K562 (cell line): ENCODE measurements at regions not wholly inside any gene's neighbourhood (a gene's known extent, or its start where the extent isn't known, plus 50 kb on each side); places are given as distances from the start of the nearest gene placed in this dataset.

ENCODE experiments used
- ATAC-seq: fragments of 200-7000 bp; cut with Tn5 transposase; 3 replicates; pipeline ENCODE4 v1.9.1; 2020; ENCODE audit warnings: moderate library complexity
- BruUV-seq: library from RNA; stranded (reverse); fragments of 400-500 nt; replicated peaks from 2 replicates; lab custom pipeline; 2021; lab: Mats Ljungman, UMichigan
- CTCF ChIA-PET: fragments of 300-600 bp; formaldehyde crosslinking; extraction: SDS; loops from one replicate; lab custom pipeline; 2021; ENCODE audit warnings: low intra/inter-chr PET ratio; lab: Yijun Ruan, JAX
- POLR2A ChIA-PET: fragments of 300-600, 350-650 bp; sonication (Branson Sonifier 250); formaldehyde crosslinking; extraction: SDS; loops from one replicate; lab custom pipeline; 2021; ENCODE audit warnings: antibody characterized with exemption, inconsistent platforms; lab: Yijun Ruan, JAX
- DNase-seq, 4 experiments: peaks; one replicate each; pipeline versions ENCODE4 v3.0.0 to v3.0.0-alpha.2; 2011 to 2018; ENCODE audit warnings: low spot score in 3 of 4, mixed read lengths in 3 of 4; ENCODE audit errors: extremely low read depth in 1 of 4
- FAIRE-seq: peaks from 2 replicates; lab custom pipeline; 2011; peaks lifted over from hg19 to GRCh38; lab: Jason Lieb, UNC
- H2AFZ ChIP-seq: 2 replicates; pipeline ENCODE4 v1.6.0; 2011; ENCODE audit warnings: low read depth, low read length, control low read depth, inconsistent platforms
- H3K27ac ChIP-seq: fragments of 200-600 bp; 3 replicates; pipeline ENCODE4 v1.8.0; 2011; ENCODE audit warnings: low read depth, mild to moderate bottlenecking, control low read depth, inconsistent platforms, low read length, moderate library complexity, mixed read lengths; ENCODE audit errors: extremely low read depth
- H3K27me3 ChIP-seq, 2 experiments: fragments of 300-600 bp in 1 of 2; 2 replicates in 1 of 2; 3 replicates in 1 of 2; pipeline versions ENCODE4 v1.6.0 to v1.8.0; 2011; ENCODE audit warnings: inconsistent platforms in 2 of 2, low read length in 2 of 2, mild to moderate bottlenecking in 1 of 2, mixed read lengths in 1 of 2, moderate library complexity in 1 of 2; ENCODE audit not compliant: control insufficient read depth in 2 of 2, insufficient read depth in 2 of 2
- H3K36me3 ChIP-seq: fragments of 300-600 bp; 3 replicates; pipeline ENCODE4 v1.8.0; 2011; ENCODE audit warnings: mild to moderate bottlenecking, low read length, inconsistent platforms; ENCODE audit not compliant: control insufficient read depth, insufficient read depth
- H3K4me1 ChIP-seq, 2 experiments: fragments of 200-600 bp in 1 of 2; replicated peaks in 1 of 2; 2 replicates in 1 of 2; 3 replicates in 1 of 2; pipeline versions ENCODE4 v1.5.1 to v1.8.0; 2011; ENCODE audit warnings: inconsistent platforms in 2 of 2, low read length in 2 of 2, mild to moderate bottlenecking in 1 of 2, mixed read lengths in 1 of 2, moderate library complexity in 1 of 2; ENCODE audit not compliant: control insufficient read depth in 2 of 2, insufficient read depth in 2 of 2
- H3K4me2 ChIP-seq: 2 replicates; pipeline ENCODE4 v1.6.1; 2011; ENCODE audit warnings: low read length, control low read depth, inconsistent platforms, mixed read lengths; ENCODE audit not compliant: insufficient read depth
- H3K4me3 ChIP-seq: fragments of 200-600 bp; sonication (generic), shearing (Covaris generic); 2 replicates; pipeline ENCODE4 v1.5.1; 2016; ENCODE audit warnings: control low read depth, inconsistent platforms
- H3K79me2 ChIP-seq: fragments of 200-600 bp; 3 replicates; pipeline ENCODE4 v1.8.0; 2011; ENCODE audit warnings: low read length, inconsistent platforms; ENCODE audit not compliant: control insufficient read depth, insufficient read depth
- H3K9ac ChIP-seq, 2 experiments: 2 replicates each; pipeline versions ENCODE4 v1.6.0 to v1.6.1; 2011; ENCODE audit warnings: low read depth in 2 of 2, low read length in 2 of 2, control low read depth in 1 of 2, inconsistent platforms in 1 of 2, mild to moderate bottlenecking in 1 of 2, mixed read lengths in 1 of 2; ENCODE audit not compliant: insufficient read depth in 1 of 2
- H3K9me1 ChIP-seq: one replicate; pipeline ENCODE4 v1.6.0; 2011; ENCODE audit warnings: inconsistent platforms, mild to moderate bottlenecking, low read length, moderate library complexity; ENCODE audit not compliant: control insufficient read depth, insufficient read depth
- H3K9me3 ChIP-seq: replicated peaks from 2 replicates; pipeline ENCODE4 v1.5.1; 2011; ENCODE audit warnings: low read depth, low read length, inconsistent platforms; ENCODE audit not compliant: control insufficient read depth, insufficient read depth
- H4K20me1 ChIP-seq: replicated peaks from 2 replicates; pipeline ENCODE4 v1.6.1; 2011; ENCODE audit warnings: low read length, inconsistent platforms, mixed read lengths; ENCODE audit not compliant: control insufficient read depth, insufficient read depth
- CBX5 ChIP-seq: IDR thresholded peaks from 2 replicates; pipeline ENCODE4 v1.6.1; 2014; ENCODE audit warnings: low read depth, borderline replicate concordance
- HSF4 ChIP-seq: fragments of 250-450 bp; sonication (Bioruptor Pico); IDR thresholded peaks from 2 replicates; pipeline ENCODE4 v2.1.2; 2022; ENCODE audit warnings: mild to moderate bottlenecking, moderate library complexity, borderline replicate concordance
- SMARCC2 ChIP-seq: fragments of 450-650 bp; IDR thresholded peaks from 2 replicates; pipeline ENCODE4 v1.6.1; 2017; ENCODE audit warnings: antibody characterized with exemption, moderate library complexity, mild to moderate bottlenecking, low read depth
- TEAD1 ChIP-seq, 2 experiments: fragments of 450-650 bp in 1 of 2; sonication (generic) in 1 of 2; formaldehyde crosslinking; IDR thresholded peaks; 2 replicates each; pipeline versions ENCODE4 v1.4.0 to v1.8.0; 2020 to 2022; ENCODE audit warnings: mild to moderate bottlenecking in 2 of 2, missing genetic modification reagents in 1 of 2
- WGBS: fragments of 100-300 bp; shearing (Covaris generic); methylation state at CpG from one replicate; pipeline ENCODE4 v1.1.6; 2016; ENCODE audit warnings: low coverage, mixed read lengths; ENCODE audit not compliant: insufficient coverage; ENCODE audit errors: missing lambda C conversion rate; 5-methylcytosine and 5-hydroxymethylcytosine counted together
- in situ Hi-C: fragments of 300-500 bp; cut with MboI; formaldehyde crosslinking; loops from 4 replicates; pipeline ENCODE4 v1.15.0; 2018; ENCODE audit warnings: inconsistent platforms, mixed read lengths
- intact Hi-C: fragments of 100-400 bp; cut with micrococcal nuclease; formaldehyde crosslinking; loops from 2 replicates; pipeline ENCODE4 v1.14.2; 2022
- TF ChIP-seq, protein P1 (sequence below): fragments of 250-450 bp; sonication (Bioruptor Pico); IDR thresholded peaks from 2 replicates; pipeline ENCODE4 v1.4.0; 2020; ENCODE audit warnings: mild to moderate bottlenecking, moderate library complexity
- TF ChIP-seq, protein P2 (sequence below): sonication (generic); formaldehyde crosslinking; IDR thresholded peaks from 2 replicates; pipeline ENCODE4 v1.8.1; 2023; ENCODE audit warnings: mild to moderate bottlenecking, missing genetic modification reagents, moderate library complexity
- TF ChIP-seq, protein P3 (sequence below): fragments of 250-450 bp; sonication (Bioruptor Pico); IDR thresholded peaks from 2 replicates; pipeline ENCODE4 v1.4.0; 2020; ENCODE audit warnings: mild to moderate bottlenecking
- TF ChIP-seq, protein P4 (sequence below): sonication (generic); formaldehyde crosslinking; IDR thresholded peaks from 2 replicates; pipeline ENCODE4 v1.8.1; 2023; ENCODE audit warnings: mild to moderate bottlenecking, missing genetic modification reagents
- TF ChIP-seq, protein P5 (sequence below): fragments of 450-650 bp; IDR thresholded peaks from 2 replicates; pipeline ENCODE4 v1.6.1; 2018; ENCODE audit warnings: mild to moderate bottlenecking, low read depth; ENCODE audit not compliant: partially characterized antibody

DNA sequence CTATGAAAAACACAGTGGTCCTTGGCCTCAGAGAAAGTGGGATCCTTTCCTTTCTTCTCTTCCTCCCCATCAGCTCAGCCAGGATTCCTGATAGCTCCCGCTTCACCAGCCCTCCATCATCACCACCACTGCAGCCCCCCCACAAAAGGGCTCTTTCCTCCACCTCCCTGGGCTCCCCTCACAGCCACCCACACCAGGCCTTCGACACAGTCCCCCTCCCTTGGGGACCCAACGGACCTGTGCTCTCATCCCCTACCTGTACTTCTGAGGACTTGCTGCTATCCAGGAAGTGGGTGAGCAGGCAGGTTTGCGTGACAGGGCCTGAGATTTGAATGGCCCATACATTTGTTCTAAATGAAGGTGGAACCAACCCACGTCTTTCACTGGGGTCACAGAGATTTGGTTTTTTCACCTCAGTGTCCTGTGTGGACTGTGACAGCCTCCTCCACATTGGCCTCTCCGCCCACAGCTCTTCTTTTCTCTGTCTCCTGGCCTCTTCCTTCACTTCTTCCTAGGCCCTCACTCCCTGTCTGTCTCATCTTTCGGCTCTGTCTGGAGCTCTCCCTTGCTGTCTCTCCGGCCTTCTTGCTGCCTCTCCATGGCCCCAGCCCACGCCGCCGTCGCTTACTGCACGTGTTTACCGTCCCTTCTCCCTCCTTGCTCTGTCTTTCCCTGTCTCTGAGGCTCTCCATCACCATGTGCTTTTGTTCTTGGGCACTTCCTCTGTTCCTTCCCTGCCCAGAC is 238.6 kb downstream of the FOXD2 start:
- peaks cover 21 to 54% of the 10 kb centered on the region in 2 experiments for H3K27me3 ChIP-seq
- WGBS: 1% methylated on average over 14 of the region's 14 CpGs
- H3K36me3 ChIP-seq: no peaks in the 10 kb centered on the region
- no peak overlapping the region for H3K27ac ChIP-seq
- DNase-seq: no peak
- H4K20me1 ChIP-seq: peaks cover 6% of the 10 kb centered on the region; the same call in 1 of the 2 replicates
- no peak for TF ChIP-seq SMARCC2
- TF ChIP-seq, protein P1, sequence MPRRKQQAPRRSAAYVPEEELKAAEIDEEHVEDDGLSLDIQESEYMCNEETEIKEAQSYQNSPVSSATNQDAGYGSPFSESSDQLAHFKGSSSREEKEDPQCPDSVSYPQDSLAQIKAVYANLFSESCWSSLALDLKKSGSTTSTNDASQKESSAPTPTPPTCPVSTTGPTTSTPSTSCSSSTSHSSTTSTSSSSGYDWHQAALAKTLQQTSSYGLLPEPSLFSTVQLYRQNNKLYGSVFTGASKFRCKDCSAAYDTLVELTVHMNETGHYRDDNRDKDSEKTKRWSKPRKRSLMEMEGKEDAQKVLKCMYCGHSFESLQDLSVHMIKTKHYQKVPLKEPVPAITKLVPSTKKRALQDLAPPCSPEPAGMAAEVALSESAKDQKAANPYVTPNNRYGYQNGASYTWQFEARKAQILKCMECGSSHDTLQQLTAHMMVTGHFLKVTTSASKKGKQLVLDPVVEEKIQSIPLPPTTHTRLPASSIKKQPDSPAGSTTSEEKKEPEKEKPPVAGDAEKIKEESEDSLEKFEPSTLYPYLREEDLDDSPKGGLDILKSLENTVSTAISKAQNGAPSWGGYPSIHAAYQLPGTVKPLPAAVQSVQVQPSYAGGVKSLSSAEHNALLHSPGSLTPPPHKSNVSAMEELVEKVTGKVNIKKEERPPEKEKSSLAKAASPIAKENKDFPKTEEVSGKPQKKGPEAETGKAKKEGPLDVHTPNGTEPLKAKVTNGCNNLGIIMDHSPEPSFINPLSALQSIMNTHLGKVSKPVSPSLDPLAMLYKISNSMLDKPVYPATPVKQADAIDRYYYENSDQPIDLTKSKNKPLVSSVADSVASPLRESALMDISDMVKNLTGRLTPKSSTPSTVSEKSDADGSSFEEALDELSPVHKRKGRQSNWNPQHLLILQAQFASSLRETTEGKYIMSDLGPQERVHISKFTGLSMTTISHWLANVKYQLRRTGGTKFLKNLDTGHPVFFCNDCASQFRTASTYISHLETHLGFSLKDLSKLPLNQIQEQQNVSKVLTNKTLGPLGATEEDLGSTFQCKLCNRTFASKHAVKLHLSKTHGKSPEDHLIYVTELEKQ (CRISPR knock-in tag): no peak
- no peak for TF ChIP-seq HSF4 (CRISPR knock-in tag)
- no peak for TF ChIP-seq CBX5
- TF ChIP-seq, protein P2, sequence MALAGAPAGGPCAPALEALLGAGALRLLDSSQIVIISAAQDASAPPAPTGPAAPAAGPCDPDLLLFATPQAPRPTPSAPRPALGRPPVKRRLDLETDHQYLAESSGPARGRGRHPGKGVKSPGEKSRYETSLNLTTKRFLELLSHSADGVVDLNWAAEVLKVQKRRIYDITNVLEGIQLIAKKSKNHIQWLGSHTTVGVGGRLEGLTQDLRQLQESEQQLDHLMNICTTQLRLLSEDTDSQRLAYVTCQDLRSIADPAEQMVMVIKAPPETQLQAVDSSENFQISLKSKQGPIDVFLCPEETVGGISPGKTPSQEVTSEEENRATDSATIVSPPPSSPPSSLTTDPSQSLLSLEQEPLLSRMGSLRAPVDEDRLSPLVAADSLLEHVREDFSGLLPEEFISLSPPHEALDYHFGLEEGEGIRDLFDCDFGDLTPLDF (CRISPR knock-in tag): no peak
- TF ChIP-seq, protein P3, sequence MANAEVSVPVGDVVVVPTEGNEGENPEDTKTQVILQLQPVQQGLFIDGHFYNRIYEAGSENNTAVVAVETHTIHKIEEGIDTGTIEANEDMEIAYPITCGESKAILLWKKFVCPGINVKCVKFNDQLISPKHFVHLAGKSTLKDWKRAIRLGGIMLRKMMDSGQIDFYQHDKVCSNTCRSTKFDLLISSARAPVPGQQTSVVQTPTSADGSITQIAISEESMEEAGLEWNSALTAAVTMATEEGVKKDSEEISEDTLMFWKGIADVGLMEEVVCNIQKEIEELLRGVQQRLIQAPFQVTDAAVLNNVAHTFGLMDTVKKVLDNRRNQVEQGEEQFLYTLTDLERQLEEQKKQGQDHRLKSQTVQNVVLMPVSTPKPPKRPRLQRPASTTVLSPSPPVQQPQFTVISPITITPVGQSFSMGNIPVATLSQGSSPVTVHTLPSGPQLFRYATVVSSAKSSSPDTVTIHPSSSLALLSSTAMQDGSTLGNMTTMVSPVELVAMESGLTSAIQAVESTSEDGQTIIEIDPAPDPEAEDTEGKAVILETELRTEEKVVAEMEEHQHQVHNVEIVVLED: no peak
- no peak for TF ChIP-seq TEAD1 (CRISPR knock-in tag; IDR thresholded peaks at IDR 0.05)
- TF ChIP-seq, protein P4, sequence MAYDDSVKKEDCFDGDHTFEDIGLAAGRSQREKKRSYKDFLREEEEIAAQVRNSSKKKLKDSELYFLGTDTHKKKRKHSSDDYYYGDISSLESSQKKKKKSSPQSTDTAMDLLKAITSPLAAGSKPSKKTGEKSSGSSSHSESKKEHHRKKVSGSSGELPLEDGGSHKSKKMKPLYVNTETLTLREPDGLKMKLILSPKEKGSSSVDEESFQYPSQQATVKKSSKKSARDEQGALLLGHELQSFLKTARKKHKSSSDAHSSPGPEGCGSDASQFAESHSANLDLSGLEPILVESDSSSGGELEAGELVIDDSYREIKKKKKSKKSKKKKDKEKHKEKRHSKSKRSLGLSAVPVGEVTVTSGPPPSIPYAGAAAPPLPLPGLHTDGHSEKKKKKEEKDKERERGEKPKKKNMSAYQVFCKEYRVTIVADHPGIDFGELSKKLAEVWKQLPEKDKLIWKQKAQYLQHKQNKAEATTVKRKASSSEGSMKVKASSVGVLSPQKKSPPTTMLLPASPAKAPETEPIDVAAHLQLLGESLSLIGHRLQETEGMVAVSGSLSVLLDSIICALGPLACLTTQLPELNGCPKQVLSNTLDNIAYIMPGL (CRISPR knock-in tag): no peak
- TF ChIP-seq, protein P5, sequence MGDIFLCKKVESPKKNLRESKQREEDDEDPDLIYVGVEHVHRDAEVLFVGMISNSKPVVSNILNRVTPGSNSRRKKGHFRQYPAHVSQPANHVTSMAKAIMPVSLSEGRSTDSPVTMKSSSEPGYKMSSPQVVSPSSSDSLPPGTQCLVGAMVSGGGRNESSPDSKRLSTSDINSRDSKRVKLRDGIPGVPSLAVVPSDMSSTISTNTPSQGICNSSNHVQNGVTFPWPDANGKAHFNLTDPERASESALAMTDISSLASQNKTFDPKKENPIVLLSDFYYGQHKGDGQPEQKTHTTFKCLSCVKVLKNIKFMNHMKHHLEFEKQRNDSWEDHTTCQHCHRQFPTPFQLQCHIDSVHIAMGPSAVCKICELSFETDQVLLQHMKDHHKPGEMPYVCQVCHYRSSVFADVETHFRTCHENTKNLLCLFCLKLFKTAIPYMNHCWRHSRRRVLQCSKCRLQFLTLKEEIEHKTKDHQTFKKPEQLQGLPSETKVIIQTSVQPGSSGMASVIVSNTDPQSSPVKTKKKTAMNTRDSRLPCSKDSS: no peak
- H2AFZ ChIP-seq: no peak overlapping the region
- ChIA-PET CTCF (no interaction called here), POLR2A (interaction anchor here (0.6 to 2.2 kb wide), 3 partner anchors 14 to 212 kb away, joined by 3 to 6 read pairs (median 3); no protein-coding TSS in a partner anchor)
- peak; percentile 23 for ATAC-seq
- in situ Hi-C loops (no loop called here), intact Hi-C loops (no loop called here)
- BruUV-seq: no TSS peak
- no peak overlapping the region for H3K4me2 ChIP-seq
- H3K9me1 ChIP-seq: no peaks in the 10 kb centered on the region
- no peak overlapping the region for H3K9ac ChIP-seq
- H3K79me2 ChIP-seq: no peaks in the 10 kb centered on the region
- H3K4me3 ChIP-seq: no peak overlapping the region
- H3K9me3 ChIP-seq: no peaks in the 10 kb centered on the region
- no peak for FAIRE-seq
- H3K4me1 ChIP-seq: no peaks in the 10 kb centered on the region
